ENCODE measurements at regions not wholly inside any gene's neighbourhood (a gene's known extent, or its start where the extent isn't known, plus 50 kb on each side); places are given as distances from the start of the nearest gene placed in this dataset.
A peak's percentile ranks its signal among the peaks of the same experiment; 100 is the strongest.

- no peak for DNase-seq
Observed at GRCh38 chr1:105678334-105678733, 1378.1 kb upstream of the PRMT6 start.

GRCh38 chr1:105684714-105685113, 1371.8 kb upstream of the PRMT6 start:
- no peak for DNase-seq

- DNase-seq: no peak
Observed at GRCh38 chr1:105686026-105686425, 1370.4 kb upstream of the PRMT6 start.

DNA sequence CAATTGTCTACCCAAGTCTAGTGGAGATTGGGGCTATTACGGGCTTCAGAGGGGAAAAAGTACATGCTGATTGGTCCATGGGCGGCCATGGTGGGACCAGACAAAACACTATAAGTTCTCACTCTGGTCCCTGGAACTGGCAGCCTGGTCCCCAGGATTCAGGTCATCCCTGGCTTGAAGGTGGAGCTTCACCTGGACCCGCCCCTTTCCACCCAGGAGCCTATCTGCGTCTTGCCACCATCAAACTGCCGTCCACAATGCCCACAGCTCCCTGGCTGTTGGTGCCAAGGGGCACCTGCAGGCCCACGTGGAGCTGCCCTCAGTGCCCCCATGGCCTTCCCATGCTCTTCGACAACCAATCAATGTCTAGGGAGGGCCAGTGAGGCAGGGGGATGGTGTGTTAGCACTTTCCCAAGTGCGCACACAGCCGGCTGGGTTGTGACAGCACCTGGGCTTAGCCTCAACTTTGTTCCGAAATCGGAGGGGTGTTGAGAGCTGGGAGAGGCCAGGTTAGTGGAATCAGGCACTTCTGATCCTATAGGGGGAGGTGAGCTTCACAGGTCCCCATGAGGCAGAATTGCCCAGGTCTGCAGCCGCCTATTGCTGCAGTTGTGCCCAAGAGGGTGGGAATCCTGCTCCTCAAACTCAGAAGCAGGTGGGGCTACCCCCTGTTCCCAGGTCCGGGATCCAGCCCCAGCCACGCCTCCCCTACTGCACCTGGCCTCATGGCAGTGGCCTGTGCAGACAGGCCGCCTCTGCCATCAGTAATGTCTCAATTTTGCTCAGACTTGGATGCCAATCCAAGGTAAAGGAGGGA, 1369.4 kb upstream of the PRMT6 start:
- no peak for DNase-seq

DNA sequence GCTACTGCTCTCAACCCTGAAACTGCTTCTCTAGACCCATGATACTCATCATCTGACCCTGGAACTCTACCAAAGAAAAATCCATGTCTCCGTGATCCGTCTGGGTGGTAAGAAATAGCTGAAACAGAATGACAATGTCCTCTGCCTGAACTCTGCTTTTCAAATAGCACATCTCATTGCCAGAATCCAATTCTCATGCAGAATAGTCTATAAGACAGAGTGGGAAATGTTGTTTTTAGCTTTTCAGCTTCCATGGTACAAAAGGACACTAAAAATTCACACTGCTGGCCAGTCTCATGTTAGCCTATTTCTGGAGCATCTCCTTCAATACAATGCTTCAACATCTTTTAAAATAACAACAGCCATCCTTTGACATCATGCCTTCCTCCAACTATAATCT, 1355.8 kb upstream of the PRMT6 start:
- no peak for DNase-seq

- DNase-seq: no peak
Observed at GRCh38 chr1:105724286-105724685, 1332.2 kb upstream of the PRMT6 start.

DNA sequence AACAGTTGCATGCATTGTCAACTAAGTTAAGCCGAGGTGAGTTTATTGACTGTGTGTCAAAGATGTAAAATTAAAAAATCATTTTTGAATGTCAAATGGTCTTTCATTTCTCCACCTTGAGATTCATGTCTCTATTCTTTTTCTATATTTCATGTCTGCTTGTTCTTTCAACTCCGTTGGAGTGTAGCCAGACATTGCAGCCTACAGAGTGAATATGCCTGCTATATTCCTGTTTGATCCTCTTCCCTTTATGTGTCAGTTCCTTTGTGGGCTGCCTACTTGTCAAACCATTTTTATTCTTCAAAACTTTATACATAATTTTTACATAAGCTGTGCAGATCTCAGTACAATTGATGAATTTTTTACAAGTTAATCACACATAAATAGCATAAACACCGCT, 1325.8 kb upstream of the PRMT6 start:
- no peak for DNase-seq

DNA sequence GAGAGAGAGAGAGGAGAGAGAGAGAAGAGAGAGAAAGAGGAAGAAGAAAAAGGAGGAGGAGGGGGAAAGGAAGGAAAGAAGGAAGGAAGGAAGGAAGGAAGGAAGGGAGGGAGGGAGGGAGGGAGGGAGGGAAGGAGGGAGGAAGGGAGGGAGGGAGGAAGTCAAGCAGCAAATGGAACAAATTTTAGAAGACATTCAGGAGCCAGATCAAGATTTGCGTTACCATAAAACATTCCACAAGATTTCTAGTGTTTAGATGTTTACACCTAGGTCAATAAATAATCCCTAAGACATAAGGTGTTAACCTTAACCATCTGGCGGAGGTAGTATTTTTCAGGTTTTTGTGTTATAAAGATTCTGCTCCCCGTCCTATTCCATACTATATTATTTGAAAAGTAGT, 1320.1 kb upstream of the PRMT6 start:
- no peak for DNase-seq

DNA sequence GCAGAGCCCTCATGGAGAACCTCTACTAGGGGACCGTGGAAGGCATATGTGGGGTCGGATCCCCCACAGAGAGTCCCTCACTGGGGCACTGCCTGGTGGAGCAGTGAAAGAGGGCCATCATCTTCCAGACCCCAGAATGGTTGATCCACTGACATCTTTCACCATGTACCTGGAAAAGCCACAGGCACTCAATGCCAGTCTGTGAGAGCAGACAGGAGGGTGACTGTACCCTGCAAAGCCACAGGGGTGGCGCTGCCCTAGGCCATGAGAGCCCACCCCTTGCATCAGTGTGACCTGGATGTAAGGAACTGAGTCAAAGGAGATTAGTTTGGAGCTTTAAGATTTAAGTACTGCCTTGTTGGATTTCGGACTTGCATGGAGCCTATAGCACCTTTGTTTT, 1276.7 kb upstream of the PRMT6 start:
- no peak for DNase-seq

DNA sequence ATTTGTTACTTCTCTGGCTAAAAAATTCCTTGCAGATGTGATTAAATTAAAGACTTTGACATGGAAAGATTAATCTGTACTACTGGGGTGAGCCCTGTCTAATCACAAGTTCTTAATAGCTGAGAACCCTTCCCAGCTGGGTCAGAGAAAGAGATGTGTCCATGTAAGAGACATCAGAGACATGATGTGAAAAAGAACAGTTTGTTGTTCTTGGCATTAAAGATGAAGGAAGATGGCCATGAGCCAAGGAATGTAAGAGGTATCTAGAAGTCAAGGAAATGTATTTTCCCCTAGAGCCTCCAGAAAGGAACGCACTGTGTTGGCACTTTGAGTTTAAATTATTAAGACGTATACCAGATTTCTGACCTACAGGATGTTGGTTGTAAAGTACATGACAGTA, 1271.5 kb upstream of the PRMT6 start:
- DNase-seq: no peak

- DNase-seq: peak; percentile 84
Observed at GRCh38 chr1:105793536-105794146, 1262.8 kb upstream of the PRMT6 start.

- no peak for DNase-seq
Observed at GRCh38 chr1:105795741-105796140, 1260.7 kb upstream of the PRMT6 start.

DNA sequence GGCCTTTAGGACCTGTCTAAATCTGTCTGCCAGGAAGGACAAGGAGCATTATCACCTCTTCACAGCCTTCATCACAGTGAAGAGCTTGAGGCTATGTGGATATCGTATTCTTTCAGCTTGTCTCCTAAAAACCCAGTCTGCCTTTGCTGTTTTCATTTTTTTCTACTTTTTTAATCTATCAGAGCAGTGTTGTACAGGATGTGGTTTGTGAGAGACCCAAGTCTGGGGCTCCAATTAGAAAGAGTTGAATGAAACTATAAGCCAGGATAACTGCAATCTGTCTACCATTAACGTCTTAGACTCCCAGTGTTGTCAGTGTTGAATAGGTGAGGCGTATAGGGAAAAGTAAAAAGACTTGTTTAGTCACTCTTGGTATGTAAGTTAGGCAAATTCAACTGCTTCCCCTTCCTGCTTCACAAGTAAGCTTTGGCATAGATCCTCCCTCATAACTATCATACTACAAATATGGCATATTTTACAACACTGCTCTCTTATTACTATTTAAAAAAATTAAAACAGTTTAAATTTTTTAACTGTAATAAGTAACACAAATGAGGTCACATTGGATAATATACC, 1225.8 kb upstream of the PRMT6 start:
- peak; percentile 86 for DNase-seq

GRCh38 chr1:105838071-105838470, 1218.4 kb upstream of the PRMT6 start:
- peak; percentile 48 for DNase-seq

- no peak for DNase-seq
Observed at GRCh38 chr1:105865546-105865945, 1190.9 kb upstream of the PRMT6 start.

DNA sequence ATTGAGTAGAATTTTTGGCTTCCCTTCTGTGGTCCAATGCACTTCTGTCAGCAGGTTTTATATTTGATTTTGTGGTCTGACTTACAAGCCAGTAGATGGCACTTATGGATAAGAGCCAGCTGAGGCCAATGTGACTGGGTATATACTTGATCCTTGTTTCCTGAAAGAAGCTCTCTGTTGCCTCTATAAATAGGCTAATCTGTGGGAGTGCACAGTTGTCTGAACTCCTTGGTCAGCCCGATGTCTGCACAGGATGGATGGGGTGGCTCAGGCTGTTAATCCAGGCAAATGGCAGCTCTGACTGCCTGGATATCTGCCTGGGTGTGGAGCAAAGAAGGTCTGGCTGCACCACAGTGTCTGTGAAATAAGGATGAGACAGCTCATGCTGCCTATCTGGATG, 1183.7 kb upstream of the PRMT6 start:
- peak; percentile 53 for DNase-seq

- DNase-seq: no peak
Observed at GRCh38 chr1:105874621-105875020, 1181.9 kb upstream of the PRMT6 start.

- DNase-seq: no peak
Observed at GRCh38 chr1:105886309-105886708, 1170.2 kb upstream of the PRMT6 start.

DNA sequence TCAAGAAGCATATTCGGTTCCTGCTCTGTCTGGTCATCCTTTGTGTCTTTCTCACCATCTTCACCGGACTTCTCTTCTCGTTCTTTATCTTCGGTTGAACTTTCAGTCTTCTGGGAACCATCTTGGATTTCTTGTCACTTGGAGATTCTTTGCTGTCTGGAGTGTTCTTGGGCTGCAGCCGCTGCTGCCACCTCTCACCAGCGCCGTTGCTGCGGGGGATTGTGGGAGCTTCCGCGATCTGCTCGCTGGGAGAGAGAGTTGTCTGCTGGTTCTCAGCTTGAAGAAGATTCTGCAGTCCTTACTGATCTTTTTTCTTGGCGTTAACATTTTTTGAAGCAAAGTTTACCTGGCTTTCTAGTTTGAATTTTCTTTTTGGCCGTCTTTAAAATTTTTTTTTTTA, 1165.2 kb upstream of the PRMT6 start:
- no peak for DNase-seq

DNA sequence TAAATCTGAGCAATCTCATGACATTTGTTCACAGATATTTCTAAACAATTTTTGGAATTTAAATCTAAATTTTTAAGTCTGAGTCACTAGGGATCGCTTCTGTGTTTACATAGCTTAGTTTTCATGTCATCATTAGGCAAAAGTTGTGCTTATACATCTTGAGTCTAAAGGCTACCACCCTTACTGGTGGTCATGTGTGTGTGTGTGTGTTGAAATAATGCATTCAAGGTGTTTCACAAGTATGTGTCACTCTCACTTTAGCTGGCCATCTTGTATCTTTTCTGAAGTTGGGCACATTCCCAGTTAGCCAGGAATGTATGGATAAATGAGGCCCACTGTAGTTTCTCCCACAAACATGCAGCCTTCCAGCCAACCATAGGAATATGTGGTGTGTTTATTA, 1162.5 kb upstream of the PRMT6 start:
- no peak for DNase-seq

DNA sequence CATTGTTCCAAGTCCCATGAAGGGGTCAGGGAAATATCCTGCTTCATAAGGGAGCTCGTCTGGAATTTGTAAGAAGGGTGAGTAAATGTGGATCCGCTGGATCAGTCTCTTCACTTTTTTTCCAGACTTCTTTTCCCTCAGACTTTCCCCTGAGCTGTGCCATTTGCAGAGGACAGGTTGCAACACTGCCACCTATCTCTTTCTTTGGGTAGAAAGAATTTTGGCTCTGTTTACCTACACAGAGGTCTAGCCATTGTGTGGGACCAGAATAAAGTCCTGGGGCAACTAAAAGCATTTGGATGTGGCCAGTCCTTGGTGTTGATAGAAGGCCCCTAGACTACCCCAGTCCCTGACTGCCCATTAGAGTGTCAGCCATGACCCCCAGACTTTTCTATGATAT, 1146.7 kb upstream of the PRMT6 start:
- DNase-seq: peak; percentile 9

- DNase-seq: no peak
Observed at GRCh38 chr1:105914403-105914802, 1142.1 kb upstream of the PRMT6 start.

DNA sequence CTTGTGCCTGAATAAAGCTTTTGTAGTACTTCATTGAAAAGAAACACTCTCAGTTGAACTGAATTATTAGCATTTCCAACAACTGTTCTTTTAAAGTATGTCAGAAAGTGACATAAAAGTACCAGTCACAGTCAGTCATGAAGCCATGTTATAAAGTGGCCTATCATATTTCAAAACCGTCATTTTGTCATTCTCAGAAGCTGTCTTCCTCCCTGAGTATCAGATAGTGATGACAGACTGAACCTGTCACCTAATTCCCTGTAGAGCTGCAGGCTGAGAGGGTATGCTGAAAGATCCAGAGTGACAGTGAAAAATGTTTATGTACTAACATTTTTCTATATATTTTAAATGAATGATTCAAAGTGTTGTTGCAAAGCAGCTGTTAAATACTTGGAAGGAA, 1121.7 kb upstream of the PRMT6 start:
- no peak for DNase-seq

GRCh38 chr1:105964879-105965278, 1091.6 kb upstream of the PRMT6 start:
- no peak for DNase-seq
